HCT116 (cell line): ENCODE measurements at regions not wholly inside any gene's neighbourhood (a gene's known extent, or its start where the extent isn't known, plus 50 kb on each side); places are given as distances from the start of the nearest gene placed in this dataset.

Experiments
- CTCF ChIP-seq, 3 experiments: fragments of 200-600 bp in 1 of 3; sonication (generic) in 1 of 3; IDR thresholded peaks in 2 of 3; conservative IDR thresholded peaks in 1 of 3; 2 replicates each; pipeline ENCODE4 v1.5.1; 2012 to 2017; ENCODE audit warnings: low read depth in 2 of 3, low read length in 2 of 3, antibody characterized with exemption in 1 of 3, borderline replicate concordance in 1 of 3, control low read depth in 1 of 3, mild to moderate bottlenecking in 1 of 3, mixed read lengths in 1 of 3, mixed run types in 1 of 3, moderate library complexity in 1 of 3; ENCODE audit not compliant: insufficient read depth in 1 of 3
- ELF1 ChIP-seq: IDR thresholded peaks from 2 replicates; pipeline ENCODE4 v1.6.1; 2012; ENCODE audit warnings: low read depth, borderline replicate concordance
- EZH2 ChIP-seq: fragments of 200-600 bp; sonication (generic); IDR thresholded peaks from 2 replicates; pipeline ENCODE4 v1.6.1; 2017; ENCODE audit warnings: antibody characterized with exemption, mixed run types
- POLR2A ChIP-seq: IDR thresholded peaks from 2 replicates; pipeline ENCODE4 v1.7.0; 2011; ENCODE audit warnings: borderline replicate concordance; ENCODE audit not compliant: insufficient read depth, insufficient read length; ENCODE audit errors: extremely low read depth
- POLR2AphosphoS5 ChIP-seq: IDR thresholded peaks from 2 replicates; pipeline ENCODE4 v1.6.1; 2011; ENCODE audit warnings: mild to moderate bottlenecking, low read depth, low read length, moderate library complexity
- SIN3A ChIP-seq: IDR thresholded peaks from 2 replicates; pipeline ENCODE4 v1.6.1; 2012; ENCODE audit warnings: low read depth

- TF ChIP-seq POLR2A (no peak), POLR2AphosphoS5 (no peak), CTCF (IDR thresholded peaks at IDR 0.05 in 2 of 3, conservative IDR thresholded peaks at IDR 0.05 in 1 of 3; ENCODE audit: borderline replicate concordance in 1 of 3, insufficient read depth in 1 of 3, low read depth in 2 of 3, low read length in 2 of 3) (no peak), ELF1 (no peak), SIN3A (no peak), EZH2 (no peak)
Observed at GRCh38 chr12:67891596-67891995, 97.7 kb upstream of the IFNG-AS1 start.
